ENCODE measurements at regions not wholly inside any gene's neighbourhood (a gene's known extent, or its start where the extent isn't known, plus 50 kb on each side); places are given as distances from the start of the nearest gene placed in this dataset.

DNA sequence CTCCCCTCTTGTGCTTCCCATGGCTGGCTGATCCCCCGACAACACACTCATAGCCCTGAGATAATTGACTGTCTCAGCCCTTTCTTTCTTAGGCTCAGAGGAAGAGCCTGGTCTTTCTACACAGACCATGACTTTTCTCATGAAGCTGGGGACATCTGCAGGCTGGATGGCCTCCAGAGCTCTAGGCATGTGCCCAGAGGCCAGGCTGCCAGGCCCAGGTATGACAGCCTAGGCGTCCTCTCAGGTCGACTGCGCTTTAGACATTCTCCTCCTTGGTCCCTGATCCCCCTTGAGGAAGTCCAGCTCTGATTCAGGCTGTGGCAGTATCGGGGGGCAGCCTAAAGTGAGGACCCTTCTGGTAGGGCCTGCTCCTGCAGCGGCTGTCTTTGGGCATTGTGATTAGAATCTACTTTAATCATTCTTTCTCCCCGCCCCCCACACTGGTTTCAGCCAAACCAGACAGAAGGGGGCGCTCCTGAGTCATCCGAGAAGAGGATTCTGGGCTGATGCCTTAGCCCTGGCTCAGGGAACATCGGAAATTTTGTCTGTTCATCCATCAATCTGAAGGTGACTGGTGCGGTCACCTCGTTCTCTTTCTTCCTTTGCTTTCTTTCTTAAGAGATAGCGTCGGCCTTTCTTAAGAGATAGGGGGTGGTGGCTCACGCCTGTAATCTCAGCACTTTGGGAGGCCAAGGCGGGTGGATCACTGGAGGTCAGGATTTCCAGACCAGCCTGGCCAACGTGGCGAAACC, 66.5 kb upstream of the HSPA9 start:
- no peak overlapping the region for H3K4me3 ChIP-seq (ENCODE audit: low read depth, low read length)
- peak; percentile 66 for DNase-seq (ENCODE audit: low read depth)
- TF ChIP-seq, protein P1, sequence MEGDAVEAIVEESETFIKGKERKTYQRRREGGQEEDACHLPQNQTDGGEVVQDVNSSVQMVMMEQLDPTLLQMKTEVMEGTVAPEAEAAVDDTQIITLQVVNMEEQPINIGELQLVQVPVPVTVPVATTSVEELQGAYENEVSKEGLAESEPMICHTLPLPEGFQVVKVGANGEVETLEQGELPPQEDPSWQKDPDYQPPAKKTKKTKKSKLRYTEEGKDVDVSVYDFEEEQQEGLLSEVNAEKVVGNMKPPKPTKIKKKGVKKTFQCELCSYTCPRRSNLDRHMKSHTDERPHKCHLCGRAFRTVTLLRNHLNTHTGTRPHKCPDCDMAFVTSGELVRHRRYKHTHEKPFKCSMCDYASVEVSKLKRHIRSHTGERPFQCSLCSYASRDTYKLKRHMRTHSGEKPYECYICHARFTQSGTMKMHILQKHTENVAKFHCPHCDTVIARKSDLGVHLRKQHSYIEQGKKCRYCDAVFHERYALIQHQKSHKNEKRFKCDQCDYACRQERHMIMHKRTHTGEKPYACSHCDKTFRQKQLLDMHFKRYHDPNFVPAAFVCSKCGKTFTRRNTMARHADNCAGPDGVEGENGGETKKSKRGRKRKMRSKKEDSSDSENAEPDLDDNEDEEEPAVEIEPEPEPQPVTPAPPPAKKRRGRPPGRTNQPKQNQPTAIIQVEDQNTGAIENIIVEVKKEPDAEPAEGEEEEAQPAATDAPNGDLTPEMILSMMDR (IDR thresholded peaks at IDR 0.05; ENCODE audit: insufficient read depth, low read length), result peak; percentile 74

DNA sequence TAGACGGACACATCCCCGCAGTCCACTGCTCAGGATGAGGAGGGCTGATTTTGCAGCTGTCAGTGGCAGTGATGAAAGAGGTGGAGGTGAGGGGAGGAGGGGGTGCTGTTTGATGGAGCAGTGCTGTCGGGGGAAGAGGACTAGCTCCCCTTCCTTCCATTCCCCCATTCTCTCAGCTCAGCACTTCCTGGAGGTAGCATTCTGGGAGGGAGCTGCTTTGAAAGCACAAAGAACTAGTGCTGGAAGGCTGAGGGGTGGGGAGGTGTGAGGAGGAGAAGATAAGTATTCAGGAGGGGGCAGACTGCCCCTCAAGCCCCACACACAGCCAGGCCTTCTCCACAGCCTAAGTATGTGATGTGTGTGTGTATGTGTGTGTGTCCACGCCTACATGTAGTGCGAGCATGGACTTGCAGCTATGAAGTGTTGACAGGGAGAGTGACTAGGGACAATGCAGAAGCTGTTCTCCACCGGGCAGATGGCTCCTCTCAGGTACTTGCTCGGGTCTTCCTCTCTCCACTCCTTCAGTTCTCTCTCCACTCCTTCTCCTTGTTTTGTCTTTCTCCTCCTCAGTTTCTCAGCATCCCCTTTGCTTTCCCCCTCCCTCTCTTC, 65.5 kb upstream of the HSPA9 start:
- TF ChIP-seq, protein P1 (IDR thresholded peaks at IDR 0.05; ENCODE audit: insufficient read depth, low read length), result no peak
- no peak overlapping the region for H3K4me3 ChIP-seq (ENCODE audit: low read depth, low read length)
- DNase-seq (ENCODE audit: low read depth), result no peak

DNA sequence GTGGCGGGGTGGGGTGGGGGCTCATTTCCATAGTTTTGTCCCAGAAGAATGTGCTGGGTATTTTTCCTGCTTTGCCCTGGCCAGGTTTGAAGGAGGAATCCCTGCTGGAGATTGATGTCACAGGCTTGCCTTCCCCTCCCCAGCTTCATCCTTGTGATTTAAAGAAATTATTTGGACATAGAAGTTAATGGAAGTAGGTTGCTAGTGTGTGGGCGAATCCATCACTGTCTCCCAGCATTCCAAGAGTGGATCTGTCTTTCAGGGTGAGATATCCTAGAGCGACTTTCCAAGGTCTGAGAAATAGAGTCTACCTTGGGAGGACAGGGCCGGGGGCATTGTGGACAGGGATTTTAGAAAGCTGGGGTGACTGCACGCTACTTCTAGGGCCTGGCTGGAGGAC, 64.9 kb upstream of the HSPA9 start:
- no peak for DNase-seq (ENCODE audit: low read depth)
- no peak overlapping the region for H3K4me3 ChIP-seq (ENCODE audit: low read depth, low read length)
- TF ChIP-seq, protein P1 (IDR thresholded peaks at IDR 0.05; ENCODE audit: insufficient read depth, low read length), result no peak

DNA sequence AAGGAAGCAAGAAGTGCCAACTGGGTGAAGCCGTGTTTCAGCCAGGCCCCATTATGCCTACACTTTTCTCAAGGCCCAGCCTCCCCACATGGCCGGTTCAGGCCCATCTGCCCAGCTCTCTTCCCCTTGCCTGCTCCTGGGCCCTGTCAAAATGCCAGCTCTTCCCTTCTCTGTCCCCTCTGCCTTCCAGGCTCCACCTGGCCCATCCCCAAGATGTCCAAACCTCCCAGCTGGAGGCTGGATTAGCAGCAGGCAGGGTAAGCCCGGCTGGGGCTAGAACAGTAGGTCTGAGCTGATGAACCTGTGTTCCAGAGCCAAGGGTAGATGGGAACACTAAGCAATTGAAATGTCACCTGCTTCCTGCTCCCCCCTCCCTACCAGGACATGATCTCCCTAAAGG, 64.1 kb upstream of the HSPA9 start:
- H3K4me3 ChIP-seq (ENCODE audit: low read depth, low read length), result no peak overlapping the region
- DNase-seq (ENCODE audit: low read depth), result no peak
- TF ChIP-seq, protein P1 (IDR thresholded peaks at IDR 0.05; ENCODE audit: insufficient read depth, low read length), result no peak

DNA sequence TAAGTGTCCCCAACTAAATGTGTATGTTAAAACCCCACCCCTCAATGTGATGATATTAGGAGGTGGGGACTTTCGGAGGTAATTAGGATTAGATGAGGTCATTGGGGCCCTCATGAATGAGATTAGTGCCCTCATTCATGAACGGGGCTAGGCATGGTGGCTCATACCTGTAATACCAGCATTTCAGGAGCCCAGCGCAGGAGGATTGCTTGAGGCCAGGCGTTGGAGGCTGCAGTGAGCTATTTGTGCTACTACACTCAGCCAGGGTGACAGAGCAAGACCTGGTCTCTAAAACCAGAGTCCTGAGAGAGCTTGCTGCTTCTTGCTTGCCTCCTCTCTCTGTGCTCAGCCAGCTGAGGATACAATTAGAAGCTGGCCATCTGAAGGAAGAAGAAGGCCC, 62.1 kb upstream of the HSPA9 start:
- no peak overlapping the region for H3K4me3 ChIP-seq (ENCODE audit: low read depth, low read length)
- DNase-seq (ENCODE audit: low read depth), result no peak
- TF ChIP-seq, protein P1 (IDR thresholded peaks at IDR 0.05; ENCODE audit: insufficient read depth, low read length), result no peak

DNA sequence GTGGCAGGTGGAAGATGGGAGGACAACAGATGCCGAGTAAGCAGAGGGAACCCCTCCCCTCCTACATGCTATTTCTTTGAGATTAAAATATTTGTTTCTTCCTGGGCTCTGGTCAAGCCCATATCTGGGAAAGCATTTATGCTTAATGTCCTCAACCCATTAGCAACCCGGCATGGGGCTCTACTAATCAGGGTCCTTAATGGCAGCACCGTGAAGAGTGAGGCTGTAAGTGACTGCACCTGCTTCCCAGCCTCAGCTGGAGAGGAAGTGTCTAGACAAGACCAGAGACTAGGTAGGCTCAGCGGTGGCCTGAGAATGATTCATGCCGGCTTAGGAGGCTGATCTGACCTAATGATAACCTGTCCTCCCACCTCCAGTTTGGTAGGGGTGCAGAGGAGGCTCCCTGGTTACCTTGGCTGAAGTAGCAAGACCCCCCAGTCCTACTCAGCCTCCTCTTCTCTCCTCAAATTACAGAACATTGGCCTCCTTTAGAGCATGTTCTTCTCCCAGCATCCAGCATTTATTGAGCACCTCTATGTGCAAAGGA, 61.3 kb upstream of the HSPA9 start:
- TF ChIP-seq, protein P1 (IDR thresholded peaks at IDR 0.05; ENCODE audit: insufficient read depth, low read length), result no peak
- no peak for DNase-seq (ENCODE audit: low read depth)
- H3K4me3 ChIP-seq (ENCODE audit: low read depth, low read length), result no peak overlapping the region
